HG02588 (cell line): ENCODE measurements at regions not wholly inside any gene's neighbourhood (a gene's known extent, or its start where the extent isn't known, plus 50 kb on each side); places are given as distances from the start of the nearest gene placed in this dataset.
"Not testable (repeated sequence)": the region's sequence is repeated elsewhere in the genome, so short reads cannot be mapped to it uniquely, and the experiment has no call there.

Source experiments
- ATAC-seq: cut with Tn5 transposase; IDR thresholded peaks from one replicate; pipeline ENCODE4 v1.9.1; 2021; ENCODE audit warnings: mild to moderate bottlenecking, moderate library complexity; ENCODE audit not compliant: unreplicated experiment

DNA sequence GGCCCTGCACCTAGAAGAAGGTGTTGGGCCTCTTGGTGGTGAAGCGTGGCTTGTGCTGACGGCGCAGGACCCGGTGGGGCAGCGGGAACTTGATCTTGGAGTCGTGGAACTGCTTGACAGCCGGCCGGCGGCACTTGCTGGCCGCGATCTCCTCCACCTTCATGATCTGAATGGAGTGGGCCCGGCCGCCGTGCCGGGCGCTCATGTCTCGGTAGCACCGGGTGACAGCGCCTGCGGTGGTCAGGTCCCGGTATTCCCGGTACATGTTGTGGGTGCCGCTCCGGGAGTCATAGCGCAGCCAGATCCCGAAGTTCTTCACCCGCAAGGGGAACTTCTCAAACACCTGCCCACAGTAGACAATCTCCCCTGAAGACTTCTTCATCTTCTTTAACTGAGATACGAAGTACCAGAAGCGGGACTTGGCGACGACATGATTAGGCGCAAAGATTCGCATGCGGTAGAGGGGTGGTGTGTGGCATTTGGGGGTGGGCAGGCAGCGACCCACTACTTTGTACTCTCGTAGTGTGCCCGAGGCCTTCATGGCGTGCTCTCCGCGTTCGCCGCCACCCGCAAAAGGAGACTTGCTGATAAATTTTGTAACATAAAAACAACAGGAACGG is 92.1 kb upstream of the MSH6 start:
- ATAC-seq = not testable (repeated sequence)

- no peak for ATAC-seq
Measured at GRCh38 chr2:47690132-47690531, 92.8 kb upstream of the MSH6 start.

GRCh38 chr2:47689118-47689517 is 93.8 kb upstream of the MSH6 start:
- ATAC-seq = peak; percentile 71

DNA sequence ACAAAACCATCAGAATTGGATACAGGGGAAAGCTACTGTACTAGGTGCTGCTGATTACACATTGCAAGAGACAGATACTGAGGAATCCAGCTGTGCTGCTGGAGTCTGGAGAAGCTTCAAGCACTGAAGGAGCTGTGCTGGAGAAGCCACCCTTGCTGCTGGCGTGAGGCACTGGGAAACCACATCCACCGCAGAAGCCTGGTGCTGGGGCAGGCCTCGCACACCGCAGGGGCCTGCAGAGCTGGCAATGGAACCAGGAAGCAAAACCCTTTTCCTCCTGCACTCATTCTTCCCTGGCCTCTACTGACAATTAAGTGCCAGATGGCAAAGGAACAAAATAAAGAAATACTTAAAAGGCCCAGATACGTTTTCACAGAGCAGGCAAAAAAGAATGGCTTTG is 94.4 kb upstream of the MSH6 start:
- ATAC-seq = no peak

GRCh38 chr2:47687856-47688255 is 95.1 kb upstream of the MSH6 start:
- ATAC-seq = no peak

- ATAC-seq = no peak
Measured at GRCh38 chr2:47686018-47686417, 96.9 kb upstream of the MSH6 start.

DNA sequence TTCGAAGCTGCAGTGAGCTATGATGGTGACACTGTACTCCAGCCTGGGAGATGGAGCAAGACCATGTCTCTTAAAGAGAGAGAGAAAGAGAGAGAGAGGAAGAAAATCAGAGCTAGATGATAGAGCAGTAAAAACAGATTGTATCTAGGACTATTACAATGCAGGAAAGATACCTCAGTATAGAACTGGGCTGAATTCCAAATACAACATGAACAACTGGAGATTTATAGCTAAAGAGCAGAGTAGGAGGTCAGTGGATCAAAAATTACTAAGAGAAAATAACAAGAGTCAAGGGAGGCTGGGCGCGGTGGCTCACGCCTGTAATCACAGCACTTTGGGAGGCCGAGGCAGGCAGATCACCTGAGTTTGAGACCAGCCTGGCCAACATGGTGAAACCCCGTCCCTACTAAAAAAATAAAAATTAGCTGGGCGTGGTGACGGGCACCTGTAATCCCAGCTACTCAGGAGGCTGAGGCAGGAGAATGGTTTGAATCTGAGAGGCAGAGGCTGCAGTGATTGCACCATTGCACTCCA is 100.7 kb upstream of the MSH6 start:
- ATAC-seq = no peak

- ATAC-seq = no peak
Measured at GRCh38 chr2:47676261-47676926, 105.6 kb upstream of the KCNK12 start.

DNA sequence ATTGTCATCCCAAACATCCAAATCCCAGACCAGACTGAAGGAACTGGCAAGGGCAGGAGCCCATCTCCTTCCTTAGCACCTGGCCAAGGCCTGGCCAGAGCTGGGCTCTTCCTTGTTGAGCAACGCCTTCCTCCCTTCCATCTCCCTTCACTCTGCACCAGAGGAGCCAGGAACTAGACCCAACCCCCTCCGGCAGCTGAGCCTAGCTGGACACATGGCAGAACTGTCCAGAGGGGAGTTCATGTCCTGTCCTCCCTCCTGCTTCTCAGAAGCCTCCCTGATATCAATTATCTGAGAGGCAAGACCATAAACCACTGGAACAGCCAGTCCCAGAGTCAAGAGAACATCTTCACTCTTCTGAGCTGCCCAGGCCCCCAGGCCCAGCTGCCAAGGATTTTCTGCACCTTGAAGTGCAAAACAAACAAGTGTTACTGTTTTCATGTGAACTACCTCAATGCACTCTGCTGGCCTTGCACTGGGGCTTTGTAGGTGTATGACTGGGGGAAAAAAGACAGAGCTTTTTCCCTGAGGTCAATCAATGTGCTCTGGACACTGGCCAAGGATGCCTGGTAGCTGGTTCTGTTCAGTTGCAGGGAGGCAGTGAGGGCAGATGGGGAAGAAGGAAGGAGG is 104.5 kb upstream of the KCNK12 start:
- no peak for ATAC-seq

- ATAC-seq = no peak
Measured at GRCh38 chr2:47666332-47666731, 95.5 kb upstream of the KCNK12 start.

GRCh38 chr2:47664817-47665216 is 94.0 kb upstream of the KCNK12 start:
- ATAC-seq = no peak

GRCh38 chr2:47662552-47662951 is 91.8 kb upstream of the KCNK12 start:
- no peak for ATAC-seq

- no peak for ATAC-seq
Measured at GRCh38 chr2:47661310-47661709, 90.5 kb upstream of the KCNK12 start.

DNA sequence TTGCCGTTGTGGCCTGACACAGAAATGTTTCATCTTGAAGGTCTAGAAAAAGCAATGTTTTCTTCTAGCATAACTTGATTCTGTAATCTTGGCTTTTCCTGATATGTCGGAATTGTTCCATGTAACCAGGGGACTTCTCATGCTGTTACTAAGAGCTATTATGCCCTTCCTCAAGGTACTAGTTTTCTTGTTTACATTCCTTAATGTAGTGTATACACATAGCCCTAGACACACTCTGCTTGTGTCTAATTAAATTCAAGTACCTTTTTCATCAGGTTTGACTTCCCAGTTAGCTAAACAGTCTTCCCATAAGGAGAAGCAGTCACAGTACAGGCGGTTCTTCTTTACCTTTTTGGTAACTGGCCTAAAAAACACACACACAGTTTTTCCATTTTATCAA is 89.4 kb upstream of the KCNK12 start:
- ATAC-seq = no peak

DNA sequence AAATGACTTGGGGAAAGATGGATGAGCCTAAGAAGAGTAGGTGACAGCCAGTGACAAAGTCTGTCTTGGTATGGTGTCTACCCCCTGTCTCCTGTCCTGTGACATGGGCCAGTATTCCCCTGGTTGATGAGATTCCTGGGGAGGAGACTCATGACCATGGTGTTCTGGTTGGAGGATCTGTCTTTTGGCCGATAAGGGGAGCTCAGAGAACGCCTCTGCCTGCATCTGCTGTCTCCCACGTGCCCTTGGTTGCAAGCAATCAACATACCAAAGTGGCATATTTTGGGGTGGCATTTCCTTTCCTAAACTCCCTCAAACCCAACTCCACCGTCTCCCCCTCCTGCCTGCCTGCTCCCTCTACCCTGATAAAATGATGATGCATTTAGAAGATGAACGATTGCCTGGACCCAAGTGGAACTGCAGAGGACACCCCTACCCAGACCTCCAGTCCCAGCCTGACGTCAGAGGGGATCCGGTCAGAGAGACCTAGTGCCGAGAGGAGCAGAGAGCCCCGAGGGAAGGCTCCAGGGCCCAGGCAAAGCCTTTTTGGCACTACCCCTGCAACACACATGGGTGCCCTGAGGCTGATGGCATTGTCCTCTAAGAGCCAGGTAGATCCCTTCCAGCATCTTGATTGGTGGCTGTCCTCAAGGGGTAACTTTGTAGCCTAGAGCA is 88.0 kb upstream of the KCNK12 start:
- ATAC-seq = no peak

- no peak for ATAC-seq
Measured at GRCh38 chr2:47657886-47658489, 87.2 kb upstream of the KCNK12 start.

DNA sequence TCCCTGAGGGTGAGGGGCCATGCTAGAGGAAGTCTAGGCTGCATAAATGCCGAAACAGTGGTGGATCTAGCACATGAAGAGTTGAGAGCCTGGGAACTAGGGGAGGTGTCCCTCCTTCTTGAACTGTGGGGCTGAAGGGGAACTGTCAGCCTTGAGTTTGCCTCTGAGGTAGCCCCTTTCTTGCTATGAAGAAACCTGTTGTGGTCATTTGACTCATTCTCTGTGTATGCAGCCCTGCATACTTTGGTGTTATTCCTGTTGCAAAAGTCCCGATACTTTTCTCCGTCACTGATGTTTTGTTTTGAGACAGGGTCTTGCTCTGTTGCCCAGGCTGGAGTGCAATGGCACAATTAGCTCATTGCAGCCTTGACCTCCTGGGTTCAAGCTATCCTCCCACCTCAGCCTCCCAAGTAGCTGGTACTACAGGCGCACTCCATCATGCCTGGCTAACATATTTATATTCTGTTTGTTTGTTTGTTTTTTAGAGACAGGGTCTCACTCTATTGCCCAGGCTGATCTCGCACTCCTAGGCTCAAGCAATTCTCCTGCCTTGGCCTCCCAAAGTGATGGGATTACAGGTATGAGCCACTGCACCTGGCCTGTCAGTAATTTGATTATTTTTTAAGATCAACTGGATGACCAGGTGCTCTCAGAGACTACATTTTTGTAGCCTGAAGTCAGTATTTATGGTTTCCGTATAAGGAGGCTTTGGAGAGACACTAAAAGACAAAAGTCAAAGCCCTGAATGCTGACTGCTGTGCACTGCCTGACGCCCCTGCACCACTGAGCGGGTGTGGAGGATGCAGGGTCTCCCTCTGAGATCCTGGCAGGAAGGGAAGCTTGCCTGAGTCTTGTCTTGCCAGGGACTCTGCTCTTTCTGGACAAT is 86.2 kb upstream of the KCNK12 start:
- no peak for ATAC-seq

DNA sequence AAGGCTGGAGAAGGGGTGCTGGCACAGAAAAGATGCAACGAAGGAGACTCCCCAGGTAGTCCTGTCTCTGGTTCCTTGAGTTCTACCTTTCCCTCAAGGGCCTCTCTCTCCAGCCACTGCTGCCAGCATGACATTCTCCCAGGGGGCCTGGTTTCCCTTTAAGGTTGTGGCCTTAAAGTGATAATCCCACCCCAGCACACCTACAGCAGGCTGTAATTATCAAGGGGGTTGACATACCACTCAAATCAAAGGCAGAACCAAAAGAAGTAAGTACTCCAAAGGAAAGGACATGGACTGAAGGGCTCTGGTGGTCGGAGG is 84.7 kb upstream of the KCNK12 start:
- peak; percentile 0 for ATAC-seq

GRCh38 chr2:47654790-47655562 is 84.2 kb upstream of the KCNK12 start:
- ATAC-seq = peak; percentile 66
